Activated CD4-positive, alpha-beta T cell treated with anti-CD3 and anti-CD28 coated beads, Interleukin-2, amount 10 ng/mL, durations not matched to agents 7 days and 5 days (primary cell): ENCODE measurements at regions not wholly inside any gene's neighbourhood (a gene's known extent, or its start where the extent isn't known, plus 50 kb on each side); places are given as distances from the start of the nearest gene placed in this dataset.

Source experiments
- CTCF ChIA-PET: fragments of 350-600 bp; sonication (Branson Sonifier 250); formaldehyde crosslinking; loops from one replicate; lab custom pipeline; 2021; ENCODE audit warnings: antibody characterized with exemption; lab: Charles Lee
- POLR2A ChIA-PET: fragments of 350-600 bp; sonication (Branson Sonifier 250); formaldehyde crosslinking; loops from one replicate; lab custom pipeline; 2021; ENCODE audit warnings: antibody characterized with exemption; lab: Charles Lee
- DNase-seq: peaks from one replicate; pipeline ENCODE4 v3.0.0-alpha.2; 2020
- H3K27ac Mint-ChIP-seq: one replicate; pipeline ENCODE4 v1.8.0; 2021; ENCODE audit warnings: mild to moderate bottlenecking, moderate library complexity, mixed read lengths
- H3K27me3 Mint-ChIP-seq: one replicate; pipeline ENCODE4 v1.8.0; 2021; ENCODE audit warnings: mixed read lengths
- H3K36me3 Mint-ChIP-seq: one replicate; pipeline ENCODE4 v1.8.0; 2021; ENCODE audit warnings: low read depth, mixed read lengths
- H3K4me1 Mint-ChIP-seq: one replicate; pipeline ENCODE4 v1.8.0; 2021; ENCODE audit warnings: mixed read lengths
- H3K4me3 Mint-ChIP-seq: one replicate; pipeline ENCODE4 v1.8.0; 2021; ENCODE audit warnings: mild to moderate bottlenecking, moderate library complexity, mixed read lengths
- H3K9me3 Mint-ChIP-seq: one replicate; pipeline ENCODE4 v1.8.0; 2021; ENCODE audit warnings: mixed read lengths

- Mint-ChIP-seq H3K36me3 (no peaks in the 10 kb centered on the region), H3K27ac (no peak overlapping the region), H3K4me3 (no peak overlapping the region), H3K4me1 (no peaks in the 10 kb centered on the region), H3K27me3 (peaks cover 15% of the 10 kb centered on the region), H3K9me3 (peaks cover 11% of the 10 kb centered on the region)
- DNase-seq: no peak
- POLR2A ChIA-PET: no interaction called here
- CTCF ChIA-PET: no interaction called here
These were observed 305.4 kb upstream of the LDB2 start for GRCh38 chr4:17203797-17204196.

DNA sequence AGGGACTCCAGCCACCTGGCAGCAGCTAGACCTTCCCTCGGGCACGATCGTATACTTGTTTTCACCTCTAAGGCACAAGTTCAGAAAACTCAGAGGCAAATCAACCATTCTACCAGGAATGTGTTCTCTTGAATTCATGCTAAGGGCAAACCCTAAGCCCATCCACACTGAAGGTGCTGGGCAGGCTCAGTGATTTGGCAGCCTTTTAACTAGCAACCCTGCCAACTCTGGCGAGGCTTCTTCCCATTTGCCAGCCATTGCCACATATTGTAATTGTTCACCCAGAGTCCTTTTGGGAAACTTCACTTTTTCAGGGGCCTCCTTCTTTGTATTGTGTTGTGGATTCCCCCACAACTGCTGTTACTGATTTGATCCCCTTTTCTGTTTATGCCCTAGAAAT, 298.6 kb upstream of the LDB2 start:
- no peak for DNase-seq
- Mint-ChIP-seq H3K4me3 (no peak overlapping the region), H3K9me3 (no peaks in the 10 kb centered on the region), H3K27ac (no peak overlapping the region), H3K4me1 (no peaks in the 10 kb centered on the region), H3K36me3 (no peaks in the 10 kb centered on the region), H3K27me3 (peaks cover 4% of the 10 kb centered on the region)
- ChIA-PET POLR2A (no interaction called here), CTCF (no interaction called here)

DNA sequence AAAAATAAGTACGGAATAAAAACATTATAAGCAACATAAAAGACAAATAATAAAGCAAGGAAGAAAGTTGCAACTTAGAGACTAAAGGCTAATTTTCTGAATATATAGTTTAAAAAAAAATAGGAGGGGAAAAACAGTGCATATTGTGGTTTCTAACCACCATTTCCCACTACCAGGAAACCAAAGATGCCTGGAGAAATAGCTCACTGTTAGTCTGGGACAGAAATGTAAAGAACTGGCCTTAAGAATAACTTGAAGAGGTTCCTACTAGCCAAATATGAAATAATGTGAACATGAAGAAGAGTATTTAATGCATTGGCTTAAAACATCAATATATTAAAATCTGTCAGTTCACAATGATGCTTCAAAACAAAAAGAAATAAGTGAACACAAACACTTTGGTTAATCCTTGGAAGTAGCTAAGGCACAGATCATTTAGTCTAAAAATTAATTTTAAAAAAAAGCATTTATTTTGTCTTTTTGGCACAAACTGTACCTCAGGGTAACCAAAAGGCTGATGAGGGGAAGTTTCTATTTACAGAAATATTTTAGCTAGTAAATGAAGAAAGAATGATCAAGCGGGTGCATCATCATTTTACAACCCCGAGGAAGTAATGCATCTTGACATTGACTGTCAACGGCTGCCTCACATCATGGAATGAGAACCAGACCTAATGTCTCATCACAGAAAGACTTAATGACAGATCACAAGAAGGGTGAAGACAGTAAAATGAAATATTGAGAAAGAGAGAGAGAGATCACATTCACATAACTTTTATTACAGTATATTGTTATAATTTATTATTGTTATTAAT, 297.2 kb upstream of the LDB2 start:
- CTCF ChIA-PET: no interaction called here
- Mint-ChIP-seq H3K4me1 (no peaks in the 10 kb centered on the region), H3K36me3 (no peaks in the 10 kb centered on the region), H3K4me3 (no peak overlapping the region), H3K9me3 (no peaks in the 10 kb centered on the region), H3K27ac (no peak overlapping the region), H3K27me3 (peaks cover 4% of the 10 kb centered on the region)
- POLR2A ChIA-PET: no interaction called here
- DNase-seq: no peak

- CTCF ChIA-PET: no interaction called here
- peaks cover 6% of the 10 kb centered on the region for H3K9me3 Mint-ChIP-seq
- H3K4me1 Mint-ChIP-seq: no peaks in the 10 kb centered on the region
- H3K4me3 Mint-ChIP-seq: no peak overlapping the region
- POLR2A ChIA-PET: no interaction called here
- no peaks in the 10 kb centered on the region for H3K36me3 Mint-ChIP-seq
- no peak overlapping the region for H3K27ac Mint-ChIP-seq
- no peak for DNase-seq
- H3K27me3 Mint-ChIP-seq: no peaks in the 10 kb centered on the region
These were observed 296.1 kb upstream of the LDB2 start for GRCh38 chr4:17194586-17194985.

GRCh38 chr4:17189759-17190158, 291.3 kb upstream of the LDB2 start:
- H3K9me3 Mint-ChIP-seq: peaks cover 6% of the 10 kb centered on the region
- H3K27me3 Mint-ChIP-seq: no peaks in the 10 kb centered on the region
- H3K27ac Mint-ChIP-seq: no peak overlapping the region
- ChIA-PET POLR2A (no interaction called here), CTCF (no interaction called here)
- no peak for DNase-seq
- H3K4me1 Mint-ChIP-seq: no peaks in the 10 kb centered on the region
- H3K36me3 Mint-ChIP-seq: no peaks in the 10 kb centered on the region
- H3K4me3 Mint-ChIP-seq: no peak overlapping the region

- ChIA-PET CTCF (no interaction called here), POLR2A (no interaction called here)
- H3K4me1 Mint-ChIP-seq: no peaks in the 10 kb centered on the region
- no peaks in the 10 kb centered on the region for H3K36me3 Mint-ChIP-seq
- DNase-seq: no peak
- no peaks in the 10 kb centered on the region for H3K27me3 Mint-ChIP-seq
- no peak overlapping the region for H3K4me3 Mint-ChIP-seq
- no peak overlapping the region for H3K27ac Mint-ChIP-seq
- H3K9me3 Mint-ChIP-seq: peaks cover 6% of the 10 kb centered on the region
These were observed 290.9 kb upstream of the LDB2 start for GRCh38 chr4:17189401-17189720.

GRCh38 chr4:17188547-17189400, 290.3 kb upstream of the LDB2 start:
- no peak overlapping the region for H3K4me3 Mint-ChIP-seq

GRCh38 chr4:17188125-17188524, 289.7 kb upstream of the LDB2 start:
- no peak overlapping the region for H3K4me3 Mint-ChIP-seq
- no peaks in the 10 kb centered on the region for H3K27me3 Mint-ChIP-seq
- H3K9me3 Mint-ChIP-seq: peaks cover 6% of the 10 kb centered on the region
- no peaks in the 10 kb centered on the region for H3K4me1 Mint-ChIP-seq
- CTCF ChIA-PET: no interaction called here
- no peaks in the 10 kb centered on the region for H3K36me3 Mint-ChIP-seq
- no peak for DNase-seq
- no peak overlapping the region for H3K27ac Mint-ChIP-seq
- POLR2A ChIA-PET: no interaction called here

More at GRCh38 chr4:17188547-17189400, 290.3 kb upstream of the LDB2 start:
- Mint-ChIP-seq H3K27me3 (no peaks in the 10 kb centered on the region), H3K27ac (no peak overlapping the region), H3K9me3 (peaks cover 6% of the 10 kb centered on the region), H3K4me1 (no peaks in the 10 kb centered on the region), H3K36me3 (no peaks in the 10 kb centered on the region)
- CTCF ChIA-PET: no interaction called here
- POLR2A ChIA-PET: no interaction called here
- DNase-seq: no peak

DNA sequence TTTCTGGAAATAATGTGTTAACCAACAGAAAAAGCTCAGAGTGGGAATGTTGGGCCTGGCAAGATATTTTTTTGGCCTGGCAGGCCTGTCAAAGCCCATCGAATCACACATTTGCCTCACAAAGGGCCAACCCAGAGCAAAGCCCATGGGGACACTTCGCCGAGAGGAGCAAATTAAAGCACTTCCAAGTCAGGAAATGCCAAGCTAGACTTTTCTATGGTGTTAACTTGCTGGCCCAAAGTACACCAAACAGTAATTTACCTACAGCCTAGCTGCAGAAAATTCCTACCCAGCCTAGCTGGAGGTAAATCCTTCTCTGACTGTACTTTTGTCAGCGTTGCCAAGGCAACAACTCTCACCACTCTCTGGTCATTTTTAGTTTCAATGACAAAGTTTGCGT, 288.6 kb upstream of the LDB2 start:
- no peak for DNase-seq
- H3K4me3 Mint-ChIP-seq: no peak overlapping the region
- peaks cover 6% of the 10 kb centered on the region for H3K9me3 Mint-ChIP-seq
- H3K27me3 Mint-ChIP-seq: no peaks in the 10 kb centered on the region
- no peaks in the 10 kb centered on the region for H3K4me1 Mint-ChIP-seq
- POLR2A ChIA-PET: no interaction called here
- CTCF ChIA-PET: no interaction called here
- H3K36me3 Mint-ChIP-seq: no peaks in the 10 kb centered on the region
- H3K27ac Mint-ChIP-seq: no peak overlapping the region

DNA sequence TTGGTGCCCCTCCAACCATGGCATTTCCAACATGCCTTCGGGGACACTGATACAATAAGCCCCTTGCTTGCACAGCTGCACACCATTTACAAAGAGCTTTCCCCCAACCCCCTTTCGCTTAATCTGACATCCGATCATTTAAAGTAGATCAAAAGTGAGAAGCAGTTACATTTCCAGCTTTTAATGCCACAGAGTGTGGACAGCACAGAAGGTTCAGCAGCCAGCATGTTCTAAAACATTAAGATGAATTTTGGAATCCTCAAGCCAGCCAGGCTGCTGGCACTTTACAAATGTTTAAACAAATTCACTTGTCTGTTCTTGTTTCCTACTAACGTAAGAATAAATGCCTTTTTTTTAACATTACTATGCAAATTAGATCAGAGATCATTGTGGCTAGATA, 284.4 kb upstream of the LDB2 start:
- ChIA-PET POLR2A (no interaction called here), CTCF (no interaction called here)
- Mint-ChIP-seq H3K9me3 (no peaks in the 10 kb centered on the region), H3K4me1 (no peaks in the 10 kb centered on the region), H3K4me3 (no peak overlapping the region), H3K27ac (no peak overlapping the region), H3K27me3 (peaks cover 2% of the 10 kb centered on the region), H3K36me3 (no peaks in the 10 kb centered on the region)
- no peak for DNase-seq

DNA sequence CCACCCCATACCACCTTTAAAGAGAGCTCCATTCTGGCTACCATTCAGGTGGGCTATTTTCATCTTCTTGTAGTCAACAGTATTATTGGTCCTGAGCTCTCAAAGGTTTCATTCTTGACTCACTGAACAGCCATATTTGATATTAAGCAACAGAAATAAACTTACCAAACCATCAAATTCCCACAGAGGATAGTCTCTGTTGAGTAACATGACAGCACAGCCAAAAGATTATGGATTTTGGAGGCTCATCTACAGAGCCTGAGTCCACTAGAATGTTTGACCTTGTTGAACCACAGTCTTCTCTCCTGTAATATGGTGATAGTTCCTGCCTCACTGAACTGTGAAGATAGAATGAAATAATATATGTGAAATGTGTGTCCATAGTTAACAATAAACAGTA, 276.3 kb upstream of the LDB2 start:
- no peaks in the 10 kb centered on the region for H3K36me3 Mint-ChIP-seq
- no peak overlapping the region for H3K27ac Mint-ChIP-seq
- H3K4me3 Mint-ChIP-seq: no peak overlapping the region
- no peak for DNase-seq
- CTCF ChIA-PET: no interaction called here
- H3K27me3 Mint-ChIP-seq: peaks cover 17% of the 10 kb centered on the region
- H3K9me3 Mint-ChIP-seq: no peaks in the 10 kb centered on the region
- POLR2A ChIA-PET: no interaction called here
- H3K4me1 Mint-ChIP-seq: no peaks in the 10 kb centered on the region

DNA sequence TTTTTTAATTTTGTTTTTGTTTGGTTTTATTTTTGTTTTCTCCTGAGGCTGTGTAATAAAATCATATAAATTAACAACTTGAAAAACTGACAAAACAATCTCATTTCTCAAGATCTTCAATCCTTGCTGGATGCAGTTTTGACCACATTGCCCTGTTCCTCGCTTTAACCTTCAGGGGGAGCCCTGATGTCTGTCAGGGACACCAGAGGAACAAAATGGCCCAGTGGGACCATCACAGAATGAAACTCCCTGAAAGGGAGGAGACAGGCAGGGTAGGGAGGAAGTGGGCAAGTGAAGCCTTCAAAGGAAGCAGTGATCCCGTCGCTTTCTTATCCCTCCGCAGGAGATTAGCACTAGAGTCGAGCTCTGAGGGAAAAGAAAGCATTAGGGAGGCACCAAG, 274.9 kb upstream of the LDB2 start:
- H3K36me3 Mint-ChIP-seq: no peaks in the 10 kb centered on the region
- no peak overlapping the region for H3K4me3 Mint-ChIP-seq
- CTCF ChIA-PET: no interaction called here
- H3K9me3 Mint-ChIP-seq: no peaks in the 10 kb centered on the region
- DNase-seq: no peak
- peaks cover 20% of the 10 kb centered on the region for H3K27me3 Mint-ChIP-seq
- H3K27ac Mint-ChIP-seq: no peak overlapping the region
- POLR2A ChIA-PET: no interaction called here
- H3K4me1 Mint-ChIP-seq: no peaks in the 10 kb centered on the region

GRCh38 chr4:17170131-17170530, 271.7 kb upstream of the LDB2 start:
- H3K27ac Mint-ChIP-seq: no peak overlapping the region
- peaks cover 15% of the 10 kb centered on the region for H3K27me3 Mint-ChIP-seq
- H3K4me1 Mint-ChIP-seq: no peaks in the 10 kb centered on the region
- H3K36me3 Mint-ChIP-seq: no peaks in the 10 kb centered on the region
- ChIA-PET CTCF (no interaction called here), POLR2A (no interaction called here)
- DNase-seq: no peak
- no peak overlapping the region for H3K4me3 Mint-ChIP-seq
- H3K9me3 Mint-ChIP-seq: no peaks in the 10 kb centered on the region
